HG03103 (cell line): ENCODE measurements at regions not wholly inside any gene's neighbourhood (a gene's known extent, or its start where the extent isn't known, plus 50 kb on each side); places are given as distances from the start of the nearest gene placed in this dataset.
"Not testable (repeated sequence)": the region's sequence is repeated elsewhere in the genome, so short reads cannot be mapped to it uniquely, and the experiment has no call there.

Experiments used
- ATAC-seq: cut with Tn5 transposase; IDR thresholded peaks from one replicate; pipeline ENCODE4 v1.9.1; 2021; ENCODE audit warnings: low read depth; ENCODE audit not compliant: unreplicated experiment

DNA sequence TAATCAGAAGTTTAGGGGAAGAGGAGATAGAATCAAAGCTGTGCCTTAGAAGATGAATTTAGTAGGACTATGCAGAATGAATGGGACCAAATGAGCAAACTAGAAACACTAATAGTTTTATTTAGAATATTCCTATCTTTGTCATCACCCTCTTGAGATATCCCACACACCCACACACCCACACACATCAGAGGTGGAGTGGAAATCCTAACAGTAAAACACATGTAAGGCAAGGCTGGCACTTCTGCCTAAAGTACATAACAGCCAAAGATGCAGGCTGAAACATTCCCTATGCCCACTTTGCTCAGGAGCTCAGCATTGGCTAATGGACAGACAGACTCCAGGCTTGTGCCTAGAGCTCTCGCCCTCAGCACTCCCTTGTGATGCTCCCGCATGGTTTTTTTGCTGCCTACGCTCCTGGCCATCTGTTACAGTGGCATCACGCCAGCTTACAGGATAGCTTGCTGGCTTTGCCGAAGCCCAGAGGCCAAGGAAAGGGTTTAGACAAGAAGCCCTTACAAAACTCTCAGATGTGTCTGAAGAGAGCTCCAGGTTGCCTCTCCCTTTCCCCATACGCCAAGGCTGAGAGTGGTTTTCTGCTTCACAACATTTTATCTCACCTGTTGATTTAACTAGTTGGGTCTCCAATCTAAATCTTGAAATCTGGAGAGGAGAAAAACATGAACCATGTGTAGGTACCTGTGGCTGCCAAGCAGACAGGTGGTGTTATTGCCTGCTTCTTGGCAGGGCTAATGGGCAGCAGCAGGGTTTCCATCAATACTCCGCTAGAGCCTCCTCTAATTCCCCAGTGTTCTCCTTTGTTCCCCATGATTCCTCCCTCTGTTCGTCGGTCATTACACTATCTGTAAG is 282.6 kb upstream of the ID4 start:
- no peak for ATAC-seq

DNA sequence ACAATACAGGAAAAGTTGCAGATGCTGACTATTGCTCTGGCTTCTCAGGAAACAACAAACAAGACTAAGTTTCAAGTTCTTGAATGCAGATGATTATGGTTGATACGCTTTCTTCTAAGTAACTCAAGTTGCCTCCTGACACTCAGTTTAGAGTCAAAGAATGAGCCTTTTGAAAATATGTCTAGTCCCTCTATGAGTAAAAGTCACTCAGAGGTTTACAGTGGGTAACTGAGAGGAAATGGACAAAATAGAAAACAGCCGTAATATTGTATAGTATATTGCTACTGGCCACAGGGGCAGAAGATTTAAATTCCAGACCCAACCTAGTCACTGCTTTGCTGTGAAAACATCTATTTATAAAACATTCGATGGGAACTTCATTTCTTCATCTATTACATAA is 280.0 kb upstream of the ID4 start:
- no peak for ATAC-seq

DNA sequence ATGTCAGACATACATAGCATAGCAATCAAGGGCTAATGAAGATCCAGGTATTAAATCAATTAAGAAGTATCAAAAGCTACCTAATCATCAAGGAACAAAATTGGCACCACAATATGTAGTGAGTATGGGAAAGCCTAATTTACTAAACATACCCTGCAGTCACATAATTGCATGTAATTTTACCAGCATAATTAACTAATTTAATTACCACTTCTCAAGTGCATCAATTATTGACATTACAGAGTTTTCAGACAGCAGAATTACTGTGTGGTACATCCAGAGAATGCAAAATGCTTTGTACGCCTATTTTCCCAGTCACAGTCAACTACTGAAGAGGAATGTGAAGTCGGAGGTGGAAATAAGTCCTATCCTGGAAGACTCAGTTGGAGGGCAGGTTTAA is 279.0 kb upstream of the ID4 start:
- ATAC-seq, result no peak

DNA sequence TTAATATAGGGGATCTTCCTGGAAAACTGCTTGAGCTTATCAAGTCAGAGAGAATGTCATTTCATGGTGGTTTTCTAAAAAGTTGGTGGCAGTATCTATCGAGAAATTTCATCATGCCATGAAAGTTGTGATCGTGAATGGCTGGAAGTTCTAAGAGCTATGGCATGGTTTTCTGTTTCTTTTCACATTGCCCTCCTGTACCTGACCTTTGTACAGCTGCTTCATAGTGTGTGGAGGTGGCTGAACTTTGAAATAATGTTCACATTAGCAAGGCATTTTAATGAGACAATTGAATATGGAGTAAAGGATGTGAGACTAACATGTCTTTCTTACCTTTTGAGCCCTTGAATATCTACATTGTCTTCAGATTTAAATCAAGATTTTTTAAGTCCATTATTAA is 278.2 kb upstream of the ID4 start:
- ATAC-seq, result no peak

DNA sequence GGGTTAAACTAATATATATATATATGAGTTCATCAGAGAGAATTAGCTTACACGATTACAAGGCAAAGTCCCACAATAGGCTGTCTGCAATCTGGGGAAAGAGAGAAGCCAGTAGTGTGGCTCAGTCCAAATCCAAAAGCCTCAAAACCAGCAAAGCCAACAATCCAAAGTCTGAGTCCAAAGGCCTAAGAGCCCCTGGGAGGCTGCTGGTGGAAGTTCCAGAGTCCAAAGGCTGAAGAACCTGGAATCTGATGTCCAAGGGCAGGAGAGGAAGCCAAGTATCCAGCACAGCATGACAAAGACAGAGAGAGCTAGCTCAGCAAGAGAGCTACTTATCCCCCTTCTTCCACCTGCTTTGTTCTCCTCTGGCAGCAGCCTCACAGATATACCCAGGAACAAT is 274.7 kb upstream of the ID4 start:
- no peak for ATAC-seq

DNA sequence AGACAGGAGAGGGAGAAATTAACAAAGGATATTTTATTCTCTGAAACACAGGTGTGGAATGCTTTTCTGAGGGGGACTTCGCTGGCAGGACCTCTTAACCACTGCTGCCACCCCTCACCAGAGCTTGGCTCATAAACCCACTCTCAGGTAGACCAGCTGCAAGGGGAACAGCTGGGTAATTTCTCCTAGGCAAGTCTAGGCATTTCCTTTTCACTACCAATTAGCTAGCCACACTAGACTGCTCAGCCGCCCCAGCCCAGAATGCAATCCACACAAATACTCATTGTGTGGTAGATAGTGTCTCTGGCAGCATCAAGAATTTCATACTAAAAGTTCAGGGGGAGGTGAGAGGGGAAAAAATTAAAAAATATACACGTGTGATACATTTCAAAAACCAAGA is 267.6 kb upstream of the ID4 start:
- no peak for ATAC-seq

DNA sequence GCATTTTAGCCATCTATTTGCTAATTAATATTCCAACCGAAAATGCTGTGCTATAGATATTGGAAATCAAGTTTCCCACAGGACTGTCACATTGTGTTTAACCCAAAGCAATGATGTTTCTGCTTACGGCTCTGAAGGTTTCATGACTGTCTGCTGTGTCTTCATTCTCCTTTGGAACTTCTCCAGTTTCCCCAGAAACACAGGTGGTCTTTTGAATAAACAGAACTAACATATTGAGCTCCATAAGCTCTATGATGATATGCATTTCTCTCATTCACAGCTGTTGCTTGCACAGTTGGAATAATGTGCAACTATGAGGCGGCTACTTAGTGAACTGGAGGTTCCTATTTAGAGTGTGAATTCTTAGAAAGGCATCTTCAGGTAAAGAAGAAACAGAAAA is 266.0 kb upstream of the ID4 start:
- ATAC-seq, result no peak

DNA sequence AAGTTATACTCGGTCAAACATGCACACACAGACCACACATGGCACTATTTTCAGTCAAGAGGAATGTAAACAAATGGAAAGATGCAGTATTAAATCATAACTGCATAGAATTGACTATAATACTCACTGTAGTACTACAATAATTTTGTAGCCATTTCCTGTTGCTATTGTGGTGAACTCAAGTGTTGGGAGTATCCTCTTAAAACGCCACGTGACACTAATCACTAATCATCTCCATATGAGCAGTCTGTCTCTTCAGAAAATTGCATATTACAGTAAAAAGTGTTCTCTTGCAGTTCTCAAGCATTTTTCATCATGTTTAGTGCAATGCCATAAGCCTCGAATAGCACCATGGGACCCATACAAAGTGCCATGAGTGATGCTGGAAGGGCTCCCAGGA is 258.7 kb upstream of the ID4 start:
- ATAC-seq, result no peak

DNA sequence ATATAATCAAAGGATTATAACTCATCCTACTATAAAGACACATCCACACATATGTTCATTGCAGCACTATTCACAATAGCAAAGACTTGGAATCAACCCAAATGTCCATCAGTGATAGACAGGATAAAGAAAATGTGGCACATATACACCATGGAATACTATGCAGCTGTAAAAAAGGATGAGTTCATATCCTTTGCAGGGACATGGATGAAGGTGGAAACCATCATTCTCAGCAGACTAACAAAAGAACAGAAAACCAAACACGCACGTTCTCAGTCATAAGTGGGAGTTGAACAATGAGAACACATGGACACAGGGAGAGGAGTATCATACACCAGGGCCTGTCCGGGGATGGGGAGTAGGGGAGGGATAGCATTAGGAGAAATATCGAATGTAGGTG is 253.0 kb upstream of the ID4 start:
- ATAC-seq, result not testable (repeated sequence)

DNA sequence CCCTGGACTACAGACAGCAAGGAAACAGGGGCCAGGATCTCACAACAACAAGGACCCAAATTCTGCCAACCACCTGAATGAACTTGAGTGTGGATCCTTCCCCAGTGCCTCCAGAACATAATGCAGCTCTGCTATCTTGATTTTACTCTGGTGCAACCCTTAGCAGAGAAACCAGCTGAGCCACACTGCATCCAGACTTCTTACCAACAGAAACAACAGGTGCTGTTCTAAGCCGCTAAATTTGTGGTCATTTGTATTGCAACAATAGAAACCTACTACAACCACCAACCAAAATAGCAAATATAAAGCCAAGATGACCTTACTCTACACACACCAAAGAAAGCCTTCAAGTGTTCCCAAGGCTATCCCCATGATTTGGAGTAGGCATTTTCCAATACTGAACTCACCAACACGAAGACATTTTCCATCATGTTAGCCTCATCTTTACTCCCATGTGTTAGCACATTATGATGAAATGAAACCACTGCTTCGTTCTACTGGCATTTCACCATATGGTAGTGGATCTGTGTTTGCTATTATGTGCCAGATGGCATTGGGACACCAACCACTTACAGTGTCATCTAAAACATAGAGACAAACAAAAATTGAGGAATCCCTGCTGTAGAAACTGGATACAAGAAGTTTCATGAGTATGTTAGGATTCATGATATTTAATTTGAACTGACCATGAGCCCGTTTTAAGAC is 249.8 kb upstream of the ID4 start:
- no peak for ATAC-seq

DNA sequence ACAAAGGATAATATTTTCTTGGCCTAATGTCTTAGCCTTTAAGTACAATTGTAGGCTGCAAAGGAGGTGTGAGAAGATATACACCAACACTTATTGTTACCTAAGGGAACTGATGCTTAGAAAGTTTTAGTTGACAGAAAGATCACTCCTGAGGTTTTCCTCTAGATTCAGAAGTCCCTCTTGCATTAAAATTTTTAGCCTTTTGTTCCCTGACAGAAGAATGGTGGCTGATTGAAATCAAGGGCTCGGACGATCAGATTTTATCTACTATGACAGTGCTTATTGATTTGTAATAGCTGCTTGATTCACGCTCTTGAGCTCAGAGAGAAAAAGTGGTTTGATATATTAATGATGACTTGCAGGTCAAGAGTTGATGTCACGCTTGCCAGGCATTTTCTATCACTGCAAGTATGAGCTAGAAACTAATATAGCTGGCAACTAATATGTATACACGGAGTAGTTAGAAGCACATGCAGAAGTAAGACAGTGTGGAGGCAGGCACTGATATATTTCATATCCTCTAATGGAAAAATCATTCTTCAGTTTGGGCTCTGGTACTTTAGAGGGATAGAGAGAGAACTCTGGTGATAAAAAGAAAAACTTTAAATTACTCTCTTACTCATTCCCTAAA is 246.6 kb upstream of the ID4 start:
- no peak for ATAC-seq

DNA sequence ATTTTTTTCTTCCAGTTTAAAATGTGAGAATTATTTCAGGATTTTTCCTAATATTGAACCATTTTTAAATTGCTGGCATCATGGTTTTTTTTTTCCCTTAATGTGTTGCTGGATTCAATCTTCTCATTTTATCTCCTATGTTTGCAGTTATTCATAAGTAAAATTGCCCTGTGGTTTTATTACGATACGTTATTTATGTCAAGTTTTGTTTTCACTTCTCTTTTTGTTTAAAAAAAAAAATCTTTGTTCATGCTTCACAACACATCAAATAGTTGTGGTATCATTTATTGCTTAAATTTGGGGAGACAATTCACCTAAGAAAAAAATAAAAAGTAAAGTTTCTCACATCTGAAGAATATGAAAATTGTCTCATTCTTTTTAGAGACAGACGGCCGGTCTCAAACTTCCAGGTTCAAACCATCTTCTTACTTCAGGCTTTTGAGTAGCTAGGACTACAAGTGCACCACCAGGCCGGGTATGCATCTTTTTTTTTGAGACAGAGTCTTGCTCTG is 239.3 kb upstream of the ID4 start:
- ATAC-seq, result no peak

DNA sequence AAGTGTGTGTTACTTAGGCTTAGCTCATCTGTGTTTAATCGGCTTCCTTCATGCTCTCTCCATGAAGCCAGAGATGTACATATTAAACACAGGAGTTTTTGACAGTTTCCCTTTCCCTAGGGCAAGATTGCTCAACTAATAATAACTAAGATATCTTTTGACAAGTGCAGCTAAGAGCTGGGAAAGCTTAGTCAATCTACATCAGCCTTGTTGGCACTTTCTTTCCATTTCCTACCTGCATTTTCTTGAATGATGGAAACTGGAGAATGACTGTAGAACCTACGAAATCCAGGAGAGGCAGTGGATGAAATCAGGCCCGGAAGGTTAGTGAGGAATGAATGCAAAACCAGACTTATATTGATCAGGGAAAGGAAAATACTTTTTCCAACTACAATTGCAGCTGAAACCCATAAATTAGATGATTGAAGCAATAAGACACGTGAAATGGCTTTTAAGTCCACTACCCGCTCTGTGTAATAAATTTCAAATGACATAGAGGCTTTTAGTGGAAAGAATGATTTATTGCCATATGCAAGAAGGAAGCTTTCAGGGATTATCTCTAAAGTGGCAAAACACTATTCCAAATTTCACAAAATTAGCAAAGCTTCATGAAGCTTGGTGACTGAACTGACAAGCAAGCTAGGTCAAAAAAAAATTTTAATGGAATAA is 237.2 kb upstream of the ID4 start:
- ATAC-seq, result no peak

DNA sequence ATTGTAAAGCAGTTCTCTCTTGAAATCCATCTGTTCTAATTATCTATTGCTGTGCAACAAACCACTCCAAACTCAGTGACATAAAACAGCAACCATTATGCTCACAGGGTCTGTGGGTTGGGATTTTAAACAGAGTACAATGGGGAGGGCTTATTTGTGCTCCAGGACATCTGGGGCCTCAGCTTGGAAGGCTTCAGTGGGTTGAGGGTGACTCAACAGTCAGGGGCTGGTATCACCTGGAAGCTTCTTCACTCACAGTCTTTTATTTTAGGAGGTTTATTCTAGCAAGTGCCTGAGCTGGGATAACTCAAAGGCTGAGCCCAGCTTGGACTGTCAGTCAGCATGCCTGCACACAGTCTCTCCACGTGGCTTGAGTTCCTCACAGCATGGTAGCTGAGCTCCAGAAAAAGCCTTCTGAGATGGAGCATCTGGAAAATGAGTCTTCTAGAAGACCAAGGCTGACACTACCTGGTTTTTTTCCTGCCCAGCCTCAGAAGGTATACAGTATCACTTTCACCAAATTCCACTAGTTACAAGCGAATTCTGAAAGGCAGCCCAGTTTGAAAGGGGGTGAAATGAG is 234.6 kb upstream of the ID4 start:
- no peak for ATAC-seq

DNA sequence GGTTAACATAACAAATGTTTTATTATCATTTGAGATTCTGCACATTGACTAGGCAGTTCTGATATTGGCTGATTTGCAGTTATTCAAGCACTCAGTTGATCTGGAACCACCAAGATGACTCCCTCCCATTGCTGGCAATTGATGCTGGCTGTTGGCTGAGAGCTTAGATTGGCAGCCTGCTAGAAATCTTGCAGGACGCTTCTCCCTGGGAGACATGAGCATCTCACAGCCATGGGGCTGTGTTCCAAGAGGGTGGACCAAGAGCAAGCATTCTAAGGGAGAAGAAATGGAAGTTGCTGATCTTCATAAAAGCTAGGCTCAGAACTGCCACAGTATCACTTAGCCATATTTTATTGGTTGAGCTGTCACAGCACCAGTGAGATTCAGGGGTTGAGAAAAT is 233.4 kb upstream of the ID4 start:
- no peak for ATAC-seq

DNA sequence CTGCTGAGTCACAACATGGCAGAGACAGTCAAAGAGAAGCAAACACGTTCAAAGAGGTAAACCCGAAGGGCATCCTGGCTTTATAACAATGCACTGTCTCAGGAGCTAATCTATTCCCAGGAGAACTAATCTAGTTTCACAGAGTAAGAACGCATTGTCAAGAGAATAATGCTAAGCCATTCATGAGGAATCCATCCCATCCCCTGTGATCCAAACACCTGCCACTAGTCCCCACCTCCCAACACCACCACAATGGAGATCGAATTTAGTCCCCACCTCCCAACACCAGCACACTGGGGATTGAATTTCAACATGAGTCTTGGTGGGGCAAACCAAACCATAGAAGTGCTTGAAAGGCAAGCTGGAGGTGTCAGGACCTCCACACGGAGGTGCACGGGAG is 231.5 kb upstream of the ID4 start:
- ATAC-seq, result no peak

DNA sequence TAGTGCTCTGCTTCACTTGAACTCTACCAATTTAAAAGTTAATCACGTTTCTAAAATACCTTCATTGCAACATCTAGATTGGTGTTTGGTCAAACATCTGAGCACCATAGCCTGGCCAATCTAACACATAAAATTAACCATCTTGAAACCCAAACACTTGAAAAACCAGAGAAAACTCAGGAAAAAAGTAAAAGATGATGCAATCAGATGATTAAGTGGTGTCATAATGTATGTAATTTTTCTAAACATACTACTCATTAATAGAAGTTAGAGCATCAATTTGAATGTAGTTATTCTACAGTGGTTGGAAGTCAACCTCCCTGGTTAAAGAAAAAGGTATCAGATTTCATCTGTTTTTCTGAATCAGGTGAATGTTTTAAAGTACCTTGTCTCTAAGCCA is 228.6 kb upstream of the ID4 start:
- no peak for ATAC-seq

DNA sequence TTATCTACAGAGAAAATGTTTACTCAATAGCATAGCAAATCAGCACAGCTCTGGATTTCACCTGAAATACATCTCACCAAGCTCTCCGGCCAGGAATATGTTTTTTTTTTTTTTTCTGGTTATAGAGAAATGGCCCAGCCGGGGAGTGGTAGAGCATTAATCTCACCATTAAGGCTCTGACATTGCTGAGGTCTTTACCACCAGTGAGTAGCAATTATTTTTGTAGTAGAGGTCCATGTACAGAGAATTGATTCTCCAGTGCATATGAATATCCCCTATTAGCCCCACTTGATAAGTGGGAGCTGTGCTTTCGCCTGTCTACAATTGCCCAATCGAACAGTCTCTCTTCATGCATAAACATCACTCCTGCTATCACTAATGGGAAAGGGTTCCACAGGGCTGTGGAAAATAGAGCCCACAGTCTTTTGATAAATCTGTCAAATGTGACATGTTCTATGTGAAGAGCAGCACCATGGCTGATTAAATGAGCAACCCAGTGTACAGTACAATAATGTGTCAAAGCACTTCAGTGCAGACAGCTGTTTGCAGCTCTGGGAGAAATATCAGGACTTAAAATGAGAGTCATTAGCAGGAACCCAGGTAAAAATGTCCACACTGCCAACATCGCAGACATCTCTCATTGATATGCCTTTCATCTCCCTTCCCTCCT is 227.1 kb upstream of the ID4 start:
- no peak for ATAC-seq

DNA sequence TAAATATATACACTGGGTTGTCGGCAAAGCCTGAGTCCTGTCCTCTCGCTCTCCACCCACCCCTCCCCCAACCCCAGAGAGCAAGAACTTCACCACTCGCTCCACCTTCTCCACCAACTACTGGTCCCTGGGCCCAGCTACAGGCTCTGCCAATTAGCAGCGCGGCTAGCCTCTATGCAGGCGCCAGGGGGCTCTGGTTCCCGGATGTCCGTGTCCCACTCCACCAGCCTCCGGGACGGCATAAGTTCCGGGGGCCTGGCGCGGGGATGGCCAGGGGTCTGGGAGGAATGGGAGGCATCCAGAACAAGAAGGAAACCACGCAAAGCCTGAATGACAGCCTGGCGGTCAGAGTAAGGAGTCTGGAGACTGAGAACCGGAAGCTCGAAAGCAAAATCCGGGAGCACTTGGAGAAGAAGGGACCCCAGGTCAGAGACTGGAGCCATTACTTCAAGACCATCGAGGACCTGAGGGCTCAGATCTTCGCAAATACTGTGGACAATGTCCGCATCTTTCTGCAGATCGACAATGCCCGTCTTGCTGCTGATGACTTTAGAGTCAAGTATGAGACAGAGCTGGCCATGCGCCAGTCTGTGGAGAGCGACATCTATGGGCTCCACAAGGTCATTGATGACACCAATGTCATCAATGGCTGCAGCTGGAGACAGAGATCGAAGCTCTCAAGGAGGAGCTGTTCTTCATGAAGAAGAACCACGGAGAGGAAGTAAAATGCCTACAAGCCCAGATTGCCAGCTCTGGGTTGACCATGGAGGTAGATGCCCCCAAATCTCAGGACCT is 224.3 kb upstream of the ID4 start:
- not testable (repeated sequence) for ATAC-seq
